Mucosa of descending colon (tissue), 3 donors: ENCODE measurements at regions not wholly inside any gene's neighbourhood (a gene's known extent, or its start where the extent isn't known, plus 50 kb on each side); places are given as distances from the start of the nearest gene placed in this dataset.

Experiments used
- ATAC-seq: fragments of 200-7000 bp; cut with Tn5 transposase; one replicate; pipeline ENCODE4 v1.9.1; 2020; ENCODE audit warnings: mild to moderate bottlenecking, moderate library complexity
- DNase-seq, 3 donors: peaks; one replicate each; pipeline ENCODE4 v3.0.0-alpha.2; 2020
- H3K36me3 ChIP-seq: fragments of 200-600 bp; one replicate; pipeline ENCODE4 v1.8.0; 2021; ENCODE audit warnings: low read depth, mild to moderate bottlenecking
- H3K4me1 ChIP-seq: fragments of 200-600 bp; one replicate; pipeline ENCODE4 v1.8.0; 2021; ENCODE audit warnings: low read depth, mild to moderate bottlenecking
- H3K4me3 ChIP-seq: fragments of 200-600 bp; one replicate; pipeline ENCODE4 v1.8.0; 2021; ENCODE audit warnings: mild to moderate bottlenecking
- H3K9me3 ChIP-seq: fragments of 200-600 bp; one replicate; pipeline ENCODE4 v1.8.0; 2021; ENCODE audit warnings: mild to moderate bottlenecking
- intact Hi-C, 2 donors: fragments of 100-400 bp; cut with DNase I in 1 of 2; cut with micrococcal nuclease in 1 of 2; formaldehyde crosslinking; loops; one replicate each; pipeline versions ENCODE4 v1.11.0 to v1.11.1; 2022; cut with DNase I, micrococcal nuclease
- TF ChIP-seq, protein P1 (sequence below): fragments of 200-600 bp; IDR thresholded peaks from one replicate; pipeline ENCODE4 v1.8.0; 2022; ENCODE audit warnings: antibody characterized with exemption, mild to moderate bottlenecking
- donor health status: DM: no; HTN: no; CAD: no; lungs with moderate emphysema.
- donor health status: DM: no; HTN: no; CAD: no.
- donor health status: DM: no; HTN: yes; CAD: no.

DNA sequence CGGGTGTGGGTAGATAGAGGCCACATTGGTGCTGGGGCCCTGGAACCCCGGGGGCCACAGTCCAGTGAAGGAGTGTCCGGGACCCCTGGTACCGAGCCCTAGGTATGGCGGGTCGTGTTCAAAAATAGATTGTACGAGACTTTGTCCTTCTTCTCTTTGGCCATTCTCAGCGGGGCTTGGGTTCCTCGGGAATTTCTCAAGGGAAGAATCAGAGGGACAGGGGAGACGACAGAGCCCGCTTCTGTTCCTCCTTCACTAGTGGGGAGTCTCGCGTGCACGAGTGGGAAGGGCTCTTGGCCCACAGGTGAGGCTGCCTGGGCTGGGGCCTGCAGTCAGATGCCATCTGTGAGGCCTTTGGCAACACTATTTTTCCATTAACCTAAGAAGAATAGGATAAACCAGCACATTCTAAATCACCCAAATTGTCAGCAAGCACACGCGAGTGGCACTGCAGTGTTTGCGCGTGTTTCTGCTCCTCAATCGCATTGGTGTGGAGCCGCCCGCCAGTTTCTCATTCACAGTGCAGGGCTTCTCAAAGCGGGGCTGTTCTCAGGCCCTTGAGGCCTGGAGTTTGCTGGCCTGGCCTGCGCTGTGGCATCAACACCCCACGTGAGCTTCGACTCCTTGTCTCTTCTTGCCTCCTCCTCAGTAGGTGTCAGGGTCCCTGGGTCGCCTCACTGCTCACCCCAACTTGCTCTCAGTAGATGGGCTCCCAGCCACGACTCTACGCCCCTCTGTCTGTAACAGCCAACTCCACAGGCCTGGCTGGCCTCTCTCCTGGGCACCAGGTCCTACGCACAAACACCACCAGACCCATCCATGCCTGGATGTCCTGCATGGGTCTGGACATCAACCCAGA is 187.6 kb upstream of the SHH start:
- DNase-seq = no peak
- Histone ChIP-seq H3K4me1 (peaks cover 8% of the 10 kb centered on the region), H3K9me3 (no peaks in the 10 kb centered on the region), H3K36me3 (no peaks in the 10 kb centered on the region), H3K4me3 (no peak overlapping the region)
- ATAC-seq = no peak
- intact Hi-C loops = no loop called here
- TF ChIP-seq, protein P1, sequence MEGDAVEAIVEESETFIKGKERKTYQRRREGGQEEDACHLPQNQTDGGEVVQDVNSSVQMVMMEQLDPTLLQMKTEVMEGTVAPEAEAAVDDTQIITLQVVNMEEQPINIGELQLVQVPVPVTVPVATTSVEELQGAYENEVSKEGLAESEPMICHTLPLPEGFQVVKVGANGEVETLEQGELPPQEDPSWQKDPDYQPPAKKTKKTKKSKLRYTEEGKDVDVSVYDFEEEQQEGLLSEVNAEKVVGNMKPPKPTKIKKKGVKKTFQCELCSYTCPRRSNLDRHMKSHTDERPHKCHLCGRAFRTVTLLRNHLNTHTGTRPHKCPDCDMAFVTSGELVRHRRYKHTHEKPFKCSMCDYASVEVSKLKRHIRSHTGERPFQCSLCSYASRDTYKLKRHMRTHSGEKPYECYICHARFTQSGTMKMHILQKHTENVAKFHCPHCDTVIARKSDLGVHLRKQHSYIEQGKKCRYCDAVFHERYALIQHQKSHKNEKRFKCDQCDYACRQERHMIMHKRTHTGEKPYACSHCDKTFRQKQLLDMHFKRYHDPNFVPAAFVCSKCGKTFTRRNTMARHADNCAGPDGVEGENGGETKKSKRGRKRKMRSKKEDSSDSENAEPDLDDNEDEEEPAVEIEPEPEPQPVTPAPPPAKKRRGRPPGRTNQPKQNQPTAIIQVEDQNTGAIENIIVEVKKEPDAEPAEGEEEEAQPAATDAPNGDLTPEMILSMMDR = no peak

DNA sequence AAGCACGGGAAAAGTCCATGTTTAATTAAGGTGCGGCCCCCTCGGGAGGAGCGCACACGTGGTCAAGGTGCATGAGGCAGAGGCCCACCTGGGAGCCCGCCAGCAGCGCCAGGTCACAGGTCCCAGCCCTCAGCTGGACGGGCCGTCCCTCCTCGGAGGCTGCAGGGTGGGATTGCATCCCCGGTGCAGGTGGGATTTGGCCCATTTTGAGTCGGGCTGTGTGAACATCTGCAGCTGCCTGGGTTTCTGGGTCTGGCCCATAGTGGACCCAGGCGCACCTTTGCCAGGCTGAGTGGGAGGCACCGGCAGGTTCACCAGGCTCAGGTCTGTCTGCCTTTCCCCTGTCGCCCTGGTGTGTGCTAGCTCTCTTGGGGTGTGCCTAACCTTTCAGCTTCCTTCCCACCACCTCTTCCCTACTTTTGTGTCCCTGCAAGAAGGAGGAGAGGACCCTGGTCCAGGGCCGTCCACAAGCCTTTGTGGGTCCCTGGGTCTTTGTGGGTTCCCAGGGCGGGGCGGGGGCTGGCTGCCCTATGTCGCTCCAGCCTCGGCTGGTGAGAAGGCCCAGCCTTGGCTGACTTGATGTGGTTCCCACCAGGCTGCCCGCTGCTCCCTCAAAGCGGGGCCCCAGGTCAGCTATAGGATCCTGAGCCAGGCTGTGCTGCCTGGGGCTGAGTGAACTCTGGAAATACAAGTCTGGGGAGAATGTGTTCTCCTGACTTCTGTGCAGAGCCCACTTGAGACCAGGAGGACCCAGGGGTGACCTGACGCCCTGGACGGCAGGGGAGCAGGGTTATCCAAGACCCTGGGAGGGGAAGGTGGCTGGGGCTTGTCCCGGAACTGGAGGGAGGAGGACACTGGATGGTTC is 186.7 kb upstream of the SHH start:
- no peak for ATAC-seq
- intact Hi-C loops = no loop called here

DNA sequence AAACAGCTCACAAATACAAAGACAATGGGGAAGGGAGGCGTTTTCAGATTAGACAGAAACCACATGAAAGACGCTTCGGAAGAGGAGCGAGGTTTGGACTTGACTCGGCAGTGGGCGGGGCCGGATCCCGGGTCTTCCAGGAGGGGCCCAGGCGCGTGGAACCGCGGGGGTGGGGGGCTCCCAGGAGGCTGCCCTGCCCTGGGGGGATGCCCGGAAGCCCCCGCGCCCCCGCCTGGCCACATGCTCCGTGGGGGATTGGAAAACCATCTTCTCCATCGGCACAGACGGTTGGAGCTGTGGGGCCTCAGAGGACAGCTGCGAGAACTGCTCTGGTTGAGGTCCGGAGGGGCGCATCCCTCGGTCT is 186.0 kb upstream of the SHH start:
- H3K9me3 ChIP-seq = no peaks in the 10 kb centered on the region
- DNase-seq = peak in 1 of 3 donors; percentile 19
- TF ChIP-seq, protein P1 = no peak
- H3K4me1 ChIP-seq = peaks cover 8% of the 10 kb centered on the region
- intact Hi-C loops = no loop called here
- no peaks in the 10 kb centered on the region for H3K36me3 ChIP-seq
- no peak overlapping the region for H3K4me3 ChIP-seq
- ATAC-seq = no peak

More for the DNA sequence above, 186.7 kb upstream of the SHH start:
- peak in 1 of 3 donors; percentile 18 for DNase-seq
- H3K4me1 ChIP-seq = peaks cover 8% of the 10 kb centered on the region
- TF ChIP-seq, protein P1 = no peak
- H3K9me3 ChIP-seq = no peaks in the 10 kb centered on the region
- no peaks in the 10 kb centered on the region for H3K36me3 ChIP-seq
- H3K4me3 ChIP-seq = no peak overlapping the region

GRCh38 chr7:155997431-155998327 is 185.4 kb upstream of the SHH start:
- no peaks in the 10 kb centered on the region for H3K36me3 ChIP-seq
- intact Hi-C loops = no loop called here
- DNase-seq (peak in 1 of 3 donors; percentile 14), ATAC-seq (no peak)
- peaks cover 8% of the 10 kb centered on the region for H3K4me1 ChIP-seq
- no peaks in the 10 kb centered on the region for H3K9me3 ChIP-seq
- TF ChIP-seq, protein P1 = no peak
- H3K4me3 ChIP-seq = no peak overlapping the region

DNA sequence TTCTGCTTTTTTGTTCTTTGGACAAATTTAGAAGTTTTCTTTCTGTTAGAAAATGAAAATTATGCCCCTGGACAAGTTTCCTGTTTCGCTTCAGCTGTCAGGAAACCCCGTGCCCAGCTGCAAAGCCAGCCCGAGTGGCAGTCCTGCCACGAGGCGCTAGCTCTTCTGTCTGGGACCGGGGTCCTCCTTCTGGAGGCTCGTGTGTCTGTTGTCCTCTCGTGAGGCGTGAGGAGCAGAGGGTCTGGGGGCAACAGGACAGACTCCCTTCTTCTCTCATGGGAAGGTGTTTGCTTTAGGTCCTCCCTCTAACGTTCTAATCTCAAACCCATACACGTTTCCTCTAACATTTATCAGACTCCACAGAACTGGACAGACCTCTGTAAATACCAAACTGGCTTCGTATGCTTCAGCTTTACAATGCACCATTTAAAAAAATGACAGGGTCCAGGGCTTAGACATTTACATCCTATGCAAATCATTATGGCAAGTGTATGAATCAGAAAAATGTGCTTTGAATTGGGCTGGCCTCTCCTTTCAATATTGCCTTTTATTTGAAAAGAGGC is 184.5 kb upstream of the SHH start:
- ATAC-seq (no peak), DNase-seq (no peak)
- intact Hi-C loops = no loop called here
- Histone ChIP-seq H3K4me3 (no peak overlapping the region), H3K9me3 (no peaks in the 10 kb centered on the region), H3K4me1 (peaks cover 8% of the 10 kb centered on the region), H3K36me3 (no peaks in the 10 kb centered on the region)
- TF ChIP-seq, protein P1 = no peak
